ENCODE measurements at regions not wholly inside any gene's neighbourhood (a gene's known extent, or its start where the extent isn't known, plus 50 kb on each side); places are given as distances from the start of the nearest gene placed in this dataset.

- TF ChIP-seq CTCF (IDR thresholded peaks at IDR 0.05), result no peak
- no peak for TF ChIP-seq ZFX (IDR thresholded peaks at IDR 0.05; ENCODE audit: borderline replicate concordance)
Measured at GRCh38 chr2:111647359-111647758, 236.6 kb downstream of the ANAPC1 start.

Data from 22Rv1 (cell line).